GM12891 (cell line): ENCODE measurements at regions not wholly inside any gene's neighbourhood (a gene's known extent, or its start where the extent isn't known, plus 50 kb on each side); places are given as distances from the start of the nearest gene placed in this dataset.

Experiments used
- PAX5 ChIP-seq: IDR thresholded peaks from 2 replicates; pipeline ENCODE4 v1.6.1; 2011; ENCODE audit warnings: low read length, moderate library complexity, mild to moderate bottlenecking; ENCODE audit not compliant: insufficient read depth, severe bottlenecking
- POLR2A ChIP-seq: IDR thresholded peaks from 2 replicates; pipeline ENCODE4 v1.6.1; 2011; ENCODE audit warnings: low read depth, low read length, control low read depth
- POLR2AphosphoS5 ChIP-seq: IDR thresholded peaks from 2 replicates; pipeline ENCODE4 v1.6.1; 2011; ENCODE audit warnings: low read depth, low read length, control low read depth
- POU2F2 ChIP-seq: IDR thresholded peaks from 2 replicates; pipeline ENCODE4 v1.6.1; 2011; ENCODE audit warnings: low read depth, mild to moderate bottlenecking, control low read depth, low read length, moderate library complexity
- SPI1 ChIP-seq: IDR thresholded peaks from 2 replicates; pipeline ENCODE4 v1.6.1; 2011; ENCODE audit warnings: low read depth, low read length, control low read depth
- TAF1 ChIP-seq: IDR thresholded peaks from 2 replicates; pipeline ENCODE4 v1.6.1; 2011; ENCODE audit warnings: low read depth, low read length, control low read depth

- TF ChIP-seq POLR2AphosphoS5 (no peak), POLR2A (no peak), TAF1 (no peak), PAX5 (no peak), POU2F2 (no peak), SPI1 (no peak)
Measured at GRCh38 chr3:43923104-43923882, 232.6 kb downstream of the ABHD5 start.
